ENCODE measurements at regions not wholly inside any gene's neighbourhood (a gene's known extent, or its start where the extent isn't known, plus 50 kb on each side); places are given as distances from the start of the nearest gene placed in this dataset.

DNA sequence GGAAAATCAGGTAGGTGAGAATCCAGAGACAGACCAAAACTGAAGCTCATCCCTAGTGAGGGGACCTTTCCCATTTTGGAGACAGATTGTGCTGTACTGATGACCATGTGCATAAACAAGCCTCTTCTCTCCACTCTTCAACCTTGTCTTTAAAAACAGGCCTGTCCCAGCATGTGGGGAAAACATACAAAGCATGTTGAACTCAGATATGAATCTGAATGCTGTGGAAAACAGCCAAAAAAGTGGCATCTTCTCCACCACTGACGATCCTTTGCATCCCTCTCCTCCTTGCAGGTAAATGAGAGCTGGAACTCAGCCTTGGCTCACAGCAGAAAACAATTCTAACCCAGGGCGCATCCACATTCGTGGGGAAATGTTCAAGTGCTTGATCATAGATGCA lies 123.7 kb upstream of the FOXQ1 start:
- Histone ChIP-seq H3K27ac (no peak overlapping the region), H3K4me3 (no peak overlapping the region)
- no peak for DNase-seq (ENCODE audit: low spot score)
- TF ChIP-seq, protein P1, sequence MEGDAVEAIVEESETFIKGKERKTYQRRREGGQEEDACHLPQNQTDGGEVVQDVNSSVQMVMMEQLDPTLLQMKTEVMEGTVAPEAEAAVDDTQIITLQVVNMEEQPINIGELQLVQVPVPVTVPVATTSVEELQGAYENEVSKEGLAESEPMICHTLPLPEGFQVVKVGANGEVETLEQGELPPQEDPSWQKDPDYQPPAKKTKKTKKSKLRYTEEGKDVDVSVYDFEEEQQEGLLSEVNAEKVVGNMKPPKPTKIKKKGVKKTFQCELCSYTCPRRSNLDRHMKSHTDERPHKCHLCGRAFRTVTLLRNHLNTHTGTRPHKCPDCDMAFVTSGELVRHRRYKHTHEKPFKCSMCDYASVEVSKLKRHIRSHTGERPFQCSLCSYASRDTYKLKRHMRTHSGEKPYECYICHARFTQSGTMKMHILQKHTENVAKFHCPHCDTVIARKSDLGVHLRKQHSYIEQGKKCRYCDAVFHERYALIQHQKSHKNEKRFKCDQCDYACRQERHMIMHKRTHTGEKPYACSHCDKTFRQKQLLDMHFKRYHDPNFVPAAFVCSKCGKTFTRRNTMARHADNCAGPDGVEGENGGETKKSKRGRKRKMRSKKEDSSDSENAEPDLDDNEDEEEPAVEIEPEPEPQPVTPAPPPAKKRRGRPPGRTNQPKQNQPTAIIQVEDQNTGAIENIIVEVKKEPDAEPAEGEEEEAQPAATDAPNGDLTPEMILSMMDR (IDR thresholded peaks at IDR 0.05) = no peak

DNA sequence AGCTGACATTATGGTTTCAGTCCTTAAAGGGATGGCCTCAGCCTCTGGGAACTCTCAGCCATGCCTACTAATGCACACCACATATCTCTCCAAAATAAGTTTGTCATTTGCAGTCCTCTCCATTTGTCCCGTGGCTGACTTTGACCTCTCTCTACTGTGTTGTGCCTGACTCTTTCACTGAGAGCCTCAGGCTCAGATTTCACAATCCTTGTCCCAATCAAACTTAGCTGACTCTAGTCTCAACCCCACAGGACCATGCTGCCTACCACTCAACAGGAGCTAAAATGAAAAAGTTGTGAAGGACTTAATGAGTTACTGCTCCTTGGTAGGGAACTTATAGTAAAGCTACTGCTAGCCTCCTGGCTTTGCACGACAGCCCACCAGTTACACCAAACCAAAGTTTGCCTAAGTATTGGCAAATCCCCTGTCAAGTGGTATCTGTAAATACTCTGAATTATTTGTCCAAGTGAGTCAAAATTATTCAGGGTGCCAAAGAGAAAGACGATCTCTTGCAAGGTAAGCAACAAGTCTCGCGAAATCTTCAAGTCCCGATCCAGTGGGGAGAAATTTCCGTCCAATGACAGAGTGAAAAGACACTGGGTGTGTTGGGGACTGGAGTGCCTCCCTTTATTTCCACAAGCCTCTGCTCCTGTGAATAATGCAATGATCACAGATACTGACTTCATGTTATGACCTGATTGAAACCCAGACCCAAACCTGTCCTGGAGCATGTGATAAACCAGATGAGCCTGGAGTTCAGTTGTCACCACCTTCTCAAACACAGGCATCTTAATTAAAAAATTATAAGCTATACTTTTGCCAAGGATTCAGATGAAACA lies 124.4 kb upstream of the FOXQ1 start:
- H3K27ac ChIP-seq = no peak overlapping the region
- no peak for DNase-seq (ENCODE audit: low spot score)
- H3K4me3 ChIP-seq = no peak overlapping the region
- TF ChIP-seq, protein P1 (IDR thresholded peaks at IDR 0.05) = no peak

DNA sequence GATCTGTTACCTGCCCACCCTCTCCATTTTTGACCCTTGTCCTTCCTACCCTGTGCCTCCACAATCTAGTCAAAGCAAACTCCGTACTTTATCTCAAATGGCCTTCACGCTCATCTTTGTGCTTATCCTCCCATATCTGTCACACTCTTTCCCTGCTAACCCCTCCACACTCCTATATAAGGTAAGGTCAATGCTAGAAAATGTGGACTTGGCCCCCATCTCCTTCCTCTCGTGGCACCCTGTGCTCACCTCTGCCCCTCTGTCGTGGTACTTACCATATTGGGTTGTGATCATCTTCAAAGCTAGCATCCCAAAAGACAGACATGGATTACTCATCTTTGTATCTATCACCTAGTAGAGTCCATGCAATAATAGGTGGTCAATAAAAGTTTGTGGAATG lies 127.6 kb upstream of the FOXQ1 start:
- Histone ChIP-seq H3K27ac (no peak overlapping the region), H3K4me3 (no peak overlapping the region)
- TF ChIP-seq, protein P1 (IDR thresholded peaks at IDR 0.05) = no peak
- no peak for DNase-seq (ENCODE audit: low spot score)

DNA sequence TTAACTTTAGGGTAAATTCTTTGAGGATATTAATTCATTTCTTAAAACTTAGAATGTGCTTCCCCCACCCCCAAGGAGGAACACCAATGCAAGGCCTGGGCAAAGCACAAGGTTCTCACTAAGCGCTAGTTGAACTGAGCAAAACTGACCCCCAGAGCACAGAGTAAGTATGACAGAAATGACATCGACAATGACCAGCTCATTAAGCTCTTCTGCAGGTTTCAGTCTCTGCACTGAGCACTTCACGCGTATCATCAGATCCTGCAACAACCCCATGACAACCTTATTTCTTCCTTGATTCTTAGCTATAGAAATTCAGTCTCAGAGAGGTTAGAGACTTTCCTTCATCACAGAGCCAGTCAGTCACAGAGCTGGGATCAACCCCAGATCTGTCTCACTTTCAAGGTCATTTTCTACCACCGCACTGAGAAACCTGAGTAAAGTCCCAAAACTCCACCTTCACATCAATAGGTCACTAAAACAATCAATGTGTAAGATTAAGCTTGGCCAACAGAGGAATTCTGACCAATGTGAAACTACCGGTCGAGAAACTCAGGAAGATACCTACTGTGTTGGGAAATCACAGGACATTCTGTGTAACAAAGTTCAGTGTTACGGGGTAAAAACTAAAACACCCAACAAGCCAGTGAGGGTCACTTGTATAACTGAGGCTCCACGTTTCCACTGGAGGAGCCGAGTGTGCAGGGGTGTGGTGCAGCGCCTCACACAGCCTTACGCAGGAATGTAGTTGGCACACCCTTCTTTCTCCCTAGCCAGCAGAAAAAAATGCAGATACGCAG lies 129.0 kb upstream of the FOXQ1 start:
- Histone ChIP-seq H3K4me3 (no peak overlapping the region), H3K27ac (no peak overlapping the region)
- no peak for DNase-seq (ENCODE audit: low spot score)
- TF ChIP-seq, protein P1 (IDR thresholded peaks at IDR 0.05) = no peak

DNA sequence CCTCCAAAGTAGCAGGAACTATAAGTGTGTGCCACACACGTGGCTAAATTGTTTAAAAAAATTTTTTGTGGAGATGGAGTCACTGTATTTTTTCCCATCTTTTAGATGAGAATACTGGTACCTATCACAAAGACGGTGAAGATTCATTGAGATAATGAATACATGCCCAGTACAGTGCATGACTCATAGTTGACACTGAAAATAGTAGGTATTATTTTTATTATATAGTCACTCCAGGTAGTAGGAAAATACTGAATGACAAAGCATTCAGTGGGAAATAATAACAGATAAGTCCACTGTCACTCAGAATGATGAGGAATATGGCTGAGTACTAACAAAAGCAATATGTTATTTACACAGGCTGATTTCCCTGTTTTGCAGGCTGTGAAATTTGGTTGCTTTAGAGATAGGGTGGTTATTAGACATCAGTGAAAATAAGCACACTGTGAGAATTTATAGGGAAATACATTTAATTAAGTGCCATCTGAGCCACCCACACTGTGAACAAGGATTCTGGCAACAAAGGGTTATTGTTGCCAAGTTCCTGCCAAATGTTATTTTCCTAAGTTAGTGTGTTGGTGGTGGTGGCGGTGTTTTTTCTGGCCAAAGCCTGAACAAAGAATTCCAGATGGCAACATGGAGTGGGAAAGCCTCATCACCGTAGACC lies 129.8 kb upstream of the FOXQ1 start:
- H3K4me3 ChIP-seq = no peak overlapping the region
- TF ChIP-seq, protein P1 (IDR thresholded peaks at IDR 0.05) = no peak
- H3K27ac ChIP-seq = no peak overlapping the region
- DNase-seq (ENCODE audit: low spot score) = no peak

DNA sequence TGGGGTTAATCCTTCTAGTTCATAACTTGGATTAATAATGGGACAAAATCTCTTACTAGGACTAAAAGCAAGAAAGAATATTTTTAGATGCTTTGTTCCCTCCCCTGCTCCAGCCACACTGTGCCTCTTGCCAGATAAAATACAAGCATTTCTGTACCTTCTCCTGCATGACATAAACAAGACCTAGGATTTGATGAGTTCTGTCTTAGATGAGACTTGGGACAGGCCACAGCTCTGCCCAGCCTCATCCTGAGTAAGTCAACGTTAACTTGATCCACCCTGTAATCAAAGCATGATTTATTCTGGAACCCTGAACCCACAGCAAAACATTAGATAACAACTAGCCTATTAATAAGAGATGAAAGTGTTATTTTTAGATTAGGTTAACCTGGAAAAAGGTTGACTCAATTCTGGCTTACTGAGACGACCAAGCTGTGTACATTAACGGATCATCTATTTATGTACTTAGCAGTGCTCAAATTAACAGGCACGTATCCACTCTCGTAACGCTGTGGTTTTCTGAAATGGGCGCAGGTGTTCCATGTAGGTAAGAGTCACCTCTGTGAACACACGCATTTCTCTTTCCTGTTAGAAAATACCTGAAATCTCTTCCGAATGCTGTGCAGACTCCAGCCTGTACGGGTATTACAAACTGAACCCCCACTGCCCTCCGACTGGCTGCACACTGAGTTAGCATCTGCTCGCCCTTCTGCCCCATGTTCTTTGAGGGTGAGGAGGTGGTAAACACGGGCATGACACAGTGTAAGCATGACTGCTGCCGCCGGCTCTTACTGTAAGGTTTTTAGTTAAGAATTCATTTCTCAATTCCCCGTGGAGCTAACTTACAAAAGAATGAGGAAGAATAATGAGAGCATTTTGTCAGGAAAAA lies 132.1 kb upstream of the FOXQ1 start:
- DNase-seq (ENCODE audit: low spot score) = no peak
- TF ChIP-seq, protein P1 (IDR thresholded peaks at IDR 0.05) = no peak
- no peak overlapping the region for H3K27ac ChIP-seq
- H3K4me3 ChIP-seq = no peak overlapping the region
